DND-41 (cell line): ENCODE measurements at regions not wholly inside any gene's neighbourhood (a gene's known extent, or its start where the extent isn't known, plus 50 kb on each side); places are given as distances from the start of the nearest gene placed in this dataset.

ENCODE experiments used
- ATAC-seq: fragments of 200-7000 bp; cut with Tn5 transposase; 3 replicates; pipeline ENCODE4 v1.9.1; 2021; ENCODE audit warnings: low read depth; ENCODE audit not compliant: insufficient read depth
- DNase-seq: peaks from one replicate; pipeline ENCODE4 v3.0.0-alpha.2; 2020
- H2AFZ ChIP-seq: 2 replicates; pipeline ENCODE4 v1.6.0; 2012; ENCODE audit warnings: low read depth, low read length
- H3K27ac ChIP-seq: 2 replicates; pipeline ENCODE4 v1.5.1; 2012; ENCODE audit warnings: low read length, inconsistent platforms
- H3K27me3 ChIP-seq: fragments of 200-600 bp; sonication (generic); 2 replicates; pipeline ENCODE4 v1.6.0; 2012; ENCODE audit warnings: low read length, mild to moderate bottlenecking, inconsistent platforms; ENCODE audit not compliant: insufficient read depth, poor library complexity
- H3K36me3 ChIP-seq: 2 replicates; pipeline ENCODE4 v1.5.1; 2012; ENCODE audit warnings: low read length, inconsistent platforms; ENCODE audit not compliant: insufficient read depth
- H3K4me1 ChIP-seq: 2 replicates; pipeline ENCODE4 v1.5.1; 2012; ENCODE audit warnings: mild to moderate bottlenecking, low read length; ENCODE audit not compliant: insufficient read depth
- H3K4me2 ChIP-seq: 2 replicates; pipeline ENCODE4 v1.6.0; 2012; ENCODE audit warnings: mild to moderate bottlenecking, moderate library complexity, low read length, inconsistent platforms; ENCODE audit not compliant: insufficient read depth
- H3K4me3 ChIP-seq, 2 experiments: fragments of 200-600 bp in 1 of 2; shearing (Covaris generic) in 1 of 2; 2 replicates each; pipeline ENCODE4 v1.5.1; 2012 to 2016; ENCODE audit warnings: inconsistent platforms in 2 of 2, low read length in 2 of 2, mild to moderate bottlenecking in 2 of 2, low read depth in 1 of 2, moderate library complexity in 1 of 2
- H3K79me2 ChIP-seq: 2 replicates; pipeline ENCODE4 v1.6.0; 2012; ENCODE audit warnings: low read length, inconsistent platforms; ENCODE audit not compliant: insufficient read depth
- H3K9ac ChIP-seq: 2 replicates; pipeline ENCODE4 v1.6.0; 2012; ENCODE audit warnings: low read depth, mild to moderate bottlenecking, inconsistent platforms, low read length, moderate library complexity
- H3K9me3 ChIP-seq: 2 replicates; pipeline ENCODE4 v1.5.1; 2012; ENCODE audit warnings: low read length, moderate library complexity, mild to moderate bottlenecking, inconsistent platforms; ENCODE audit not compliant: insufficient read depth, severe bottlenecking
- H4K20me1 ChIP-seq: 2 replicates; pipeline ENCODE4 v1.6.0; 2012; ENCODE audit warnings: low read length; ENCODE audit not compliant: insufficient read depth
- EZH2 ChIP-seq: IDR thresholded peaks from 3 replicates; pipeline ENCODE4 v1.6.1; 2012; ENCODE audit warnings: borderline replicate concordance, low read depth, mild to moderate bottlenecking, moderate library complexity, low read length, inconsistent platforms; ENCODE audit not compliant: severe bottlenecking
- TF ChIP-seq, protein P1 (sequence below): IDR thresholded peaks from 2 replicates; pipeline ENCODE4 v1.5.1; 2012; ENCODE audit warnings: borderline replicate concordance, low read length, moderate library complexity, mild to moderate bottlenecking; ENCODE audit not compliant: poor library complexity, severe bottlenecking; ENCODE audit errors: extremely low read depth

DNA sequence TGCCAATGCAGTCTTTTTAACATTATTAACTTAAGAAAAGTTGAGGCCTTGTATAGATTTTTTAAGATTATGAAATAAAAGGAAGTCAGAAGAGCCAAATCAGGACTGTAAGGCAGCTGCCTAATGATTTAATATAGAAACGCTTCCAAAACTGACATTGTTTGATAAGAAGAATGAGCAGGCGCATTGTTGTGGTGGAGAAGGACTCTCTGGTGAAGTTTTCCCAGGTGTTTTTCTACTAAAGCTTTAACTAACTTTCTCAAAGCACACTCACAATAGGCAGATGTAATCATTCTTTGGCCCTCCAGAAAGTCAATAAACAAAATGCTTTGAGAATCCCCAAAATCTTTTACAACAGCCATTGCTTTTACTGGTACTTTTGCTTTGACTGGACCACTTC is 288.6 kb upstream of the FIGN start:
- Histone ChIP-seq H2AFZ (no peak overlapping the region), H3K4me3 (no peak overlapping the region), H3K4me1 (no peaks in the 10 kb centered on the region), H3K9ac (no peak overlapping the region), H3K79me2 (no peaks in the 10 kb centered on the region), H3K36me3 (no peaks in the 10 kb centered on the region), H3K4me2 (no peak overlapping the region), H3K9me3 (no peaks in the 10 kb centered on the region), H3K27me3 (no peaks in the 10 kb centered on the region), H3K27ac (no peak overlapping the region), H4K20me1 (no peaks in the 10 kb centered on the region)
- DNase-seq (no peak), ATAC-seq (no peak)
- TF ChIP-seq EZH2 = no peak
- TF ChIP-seq, protein P1, sequence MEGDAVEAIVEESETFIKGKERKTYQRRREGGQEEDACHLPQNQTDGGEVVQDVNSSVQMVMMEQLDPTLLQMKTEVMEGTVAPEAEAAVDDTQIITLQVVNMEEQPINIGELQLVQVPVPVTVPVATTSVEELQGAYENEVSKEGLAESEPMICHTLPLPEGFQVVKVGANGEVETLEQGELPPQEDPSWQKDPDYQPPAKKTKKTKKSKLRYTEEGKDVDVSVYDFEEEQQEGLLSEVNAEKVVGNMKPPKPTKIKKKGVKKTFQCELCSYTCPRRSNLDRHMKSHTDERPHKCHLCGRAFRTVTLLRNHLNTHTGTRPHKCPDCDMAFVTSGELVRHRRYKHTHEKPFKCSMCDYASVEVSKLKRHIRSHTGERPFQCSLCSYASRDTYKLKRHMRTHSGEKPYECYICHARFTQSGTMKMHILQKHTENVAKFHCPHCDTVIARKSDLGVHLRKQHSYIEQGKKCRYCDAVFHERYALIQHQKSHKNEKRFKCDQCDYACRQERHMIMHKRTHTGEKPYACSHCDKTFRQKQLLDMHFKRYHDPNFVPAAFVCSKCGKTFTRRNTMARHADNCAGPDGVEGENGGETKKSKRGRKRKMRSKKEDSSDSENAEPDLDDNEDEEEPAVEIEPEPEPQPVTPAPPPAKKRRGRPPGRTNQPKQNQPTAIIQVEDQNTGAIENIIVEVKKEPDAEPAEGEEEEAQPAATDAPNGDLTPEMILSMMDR = no peak

- no peak overlapping the region for H3K4me3 ChIP-seq
- TF ChIP-seq, protein P1 = no peak
- no peak for TF ChIP-seq EZH2
- no peaks in the 10 kb centered on the region for H4K20me1 ChIP-seq
- no peaks in the 10 kb centered on the region for H3K36me3 ChIP-seq
- no peaks in the 10 kb centered on the region for H3K79me2 ChIP-seq
- no peak overlapping the region for H2AFZ ChIP-seq
- DNase-seq (no peak), ATAC-seq (no peak)
- H3K9ac ChIP-seq = no peak overlapping the region
- no peak overlapping the region for H3K4me2 ChIP-seq
- H3K4me1 ChIP-seq = no peaks in the 10 kb centered on the region
- no peaks in the 10 kb centered on the region for H3K27me3 ChIP-seq
- H3K27ac ChIP-seq = no peak overlapping the region
- no peaks in the 10 kb centered on the region for H3K9me3 ChIP-seq
These were observed 288.1 kb upstream of the FIGN start for GRCh38 chr2:164023896-164024295.

DNA sequence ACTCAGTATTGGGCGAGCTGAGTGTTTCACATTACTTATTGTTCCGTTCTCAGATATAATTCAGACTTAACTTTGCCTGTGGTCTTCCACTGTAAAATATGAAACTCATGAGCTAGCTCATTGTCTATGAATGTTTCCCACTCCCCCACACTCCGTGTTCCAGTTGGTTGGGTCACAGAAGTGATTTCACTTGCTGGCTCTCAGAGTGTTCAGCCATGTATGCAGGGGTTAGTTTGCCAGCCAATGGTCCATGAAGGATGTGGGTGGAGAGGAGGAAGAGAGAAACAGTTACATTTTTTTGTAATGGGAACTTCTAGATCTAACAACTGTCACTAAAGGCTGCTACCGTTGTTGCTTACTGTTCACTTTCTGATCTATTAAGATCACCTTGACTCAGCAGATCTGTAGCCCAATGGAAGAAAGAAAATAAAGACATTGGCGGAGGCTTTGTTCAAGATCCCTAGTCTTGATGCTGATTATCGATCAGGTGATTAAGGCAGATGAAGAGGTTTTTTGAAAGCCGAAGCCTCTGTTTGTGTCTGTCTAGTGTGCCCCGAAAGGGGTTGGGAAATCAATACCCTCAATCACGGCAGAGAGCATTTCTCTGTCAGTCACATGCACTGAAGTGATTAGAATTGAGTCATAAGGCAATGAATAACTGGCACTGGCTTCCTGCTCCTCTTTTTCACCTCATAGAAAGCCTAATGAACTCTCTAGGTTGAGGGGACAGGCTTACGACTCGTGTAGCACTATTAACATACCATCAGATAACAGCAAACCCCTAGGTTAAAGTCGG is 279.7 kb upstream of the FIGN start:
- no peak overlapping the region for H3K4me2 ChIP-seq
- DNase-seq = no peak
- no peak for ATAC-seq

More for the DNA sequence above, 279.7 kb upstream of the FIGN start:
- no peak for TF ChIP-seq EZH2
- TF ChIP-seq, protein P1 = no peak
- H3K36me3 ChIP-seq = no peaks in the 10 kb centered on the region
- H3K9ac ChIP-seq = no peak overlapping the region
- H3K4me1 ChIP-seq = no peaks in the 10 kb centered on the region
- no peaks in the 10 kb centered on the region for H3K27me3 ChIP-seq
- no peaks in the 10 kb centered on the region for H3K9me3 ChIP-seq
- no peak overlapping the region for H3K4me3 ChIP-seq
- no peak overlapping the region for H2AFZ ChIP-seq
- no peaks in the 10 kb centered on the region for H3K79me2 ChIP-seq
- H3K27ac ChIP-seq = no peak overlapping the region
- H4K20me1 ChIP-seq = no peaks in the 10 kb centered on the region
